Uterus (tissue), 3 donors: ENCODE measurements at regions not wholly inside any gene's neighbourhood (a gene's known extent, or its start where the extent isn't known, plus 50 kb on each side); places are given as distances from the start of the nearest gene placed in this dataset.
"Not testable (repeated sequence)": the region's sequence is repeated elsewhere in the genome, so short reads cannot be mapped to it uniquely, and the experiment has no call there.

Source experiments
- DNase-seq, 2 donors: peaks; one replicate each; pipeline ENCODE4 v3.0.0-alpha.2; 2019 to 2020
- H3K27ac ChIP-seq, 2 donors: fragments of 200-600 bp; sonication (generic); 1 replicate in 1 of 2; 2 replicates in 1 of 2; pipeline ENCODE4 v1.5.1; 2016 to 2018
- H3K27me3 ChIP-seq, 2 donors: fragments of 200-600 bp; sonication (generic); one replicate each; pipeline ENCODE4 v1.5.1; 2018 to 2019; ENCODE audit warnings: control low read depth in 1 of 2
- H3K36me3 ChIP-seq, 2 donors: fragments of 200-600 bp; sonication (generic); one replicate each; pipeline ENCODE4 v1.5.1; 2019; ENCODE audit warnings: control low read depth in 1 of 2
- H3K4me1 ChIP-seq, 2 donors: fragments of 200-600 bp; sonication (generic); one replicate each; pipeline ENCODE4 v1.5.1; 2018 to 2019; ENCODE audit warnings: control low read depth in 1 of 2
- H3K4me3 ChIP-seq, 2 donors: fragments of 200-600 bp; sonication (generic); 1 replicate in 1 of 2; 2 replicates in 1 of 2; pipeline ENCODE4 v1.5.1; 2018 to 2019; ENCODE audit warnings: mild to moderate bottlenecking in 1 of 2
- H3K9me3 ChIP-seq, 2 donors: fragments of 200-600 bp; sonication (generic); one replicate each; pipeline ENCODE4 v1.5.1; 2019; ENCODE audit warnings: control low read depth in 1 of 2
- CTCF ChIP-seq, 4 experiments: fragments of 200-600 bp in 2 of 4; fragments of 450-650 bp in 2 of 4; sonication (generic) in 2 of 4; IDR thresholded peaks; one replicate each; pipeline ENCODE4 v1.5.1; 2016 to 2019; ENCODE audit warnings: antibody characterized with exemption in 4 of 4, mild to moderate bottlenecking in 2 of 4, moderate library complexity in 1 of 4
- POLR2A ChIP-seq, 2 donors: fragments of 450-650 bp; IDR thresholded peaks; one replicate each; pipeline ENCODE4 v1.6.1; 2016; ENCODE audit warnings: antibody characterized with exemption in 2 of 2, mild to moderate bottlenecking in 1 of 2, moderate library complexity in 1 of 2
- intact Hi-C: fragments of 100-400 bp; cut with DNase I; formaldehyde crosslinking; loops from one replicate; pipeline ENCODE4 v1.15.1; 2023; ENCODE audit warnings: low total_unique reads
- donor health status: DM: yes; HTN: yes; CAD: no.

- no peaks in the 10 kb centered on the region for H3K4me1 ChIP-seq
- no peaks in the 10 kb centered on the region for H3K27me3 ChIP-seq
- TF ChIP-seq POLR2A (IDR thresholded peaks at IDR 0.05) (no peak), CTCF (IDR thresholded peaks at IDR 0.05) (no peak)
- no peak overlapping the region for H3K4me3 ChIP-seq
- H3K9me3 ChIP-seq: no peaks in the 10 kb centered on the region
- H3K27ac ChIP-seq: no peak overlapping the region
- intact Hi-C loops: no loop called here
- DNase-seq: no peak
- H3K36me3 ChIP-seq: no peaks in the 10 kb centered on the region
Observed at GRCh38 chr12:73964641-73965040, 573.0 kb upstream of the ATXN7L3B start.

- no peak for TF ChIP-seq CTCF (IDR thresholded peaks at IDR 0.05)
- TF ChIP-seq POLR2A (IDR thresholded peaks at IDR 0.05): no peak
Observed at GRCh38 chr12:73973486-73973885, 564.1 kb upstream of the ATXN7L3B start.

GRCh38 chr12:73984552-73984951 is 553.1 kb upstream of the ATXN7L3B start:
- intact Hi-C loops: no loop called here
- Histone ChIP-seq H3K27me3 (no peaks in the 10 kb centered on the region), H3K9me3 (no peaks in the 10 kb centered on the region), H3K36me3 (no peaks in the 10 kb centered on the region), H3K27ac (no peak overlapping the region), H3K4me1 (no peaks in the 10 kb centered on the region), H3K4me3 (no peak overlapping the region)
- DNase-seq: no peak
- TF ChIP-seq POLR2A (IDR thresholded peaks at IDR 0.05) (no peak), CTCF (IDR thresholded peaks at IDR 0.05) (no peak)

More at GRCh38 chr12:73973486-73973885, 564.1 kb upstream of the ATXN7L3B start:
- Histone ChIP-seq H3K27ac (no peak overlapping the region), H3K9me3 (no peaks in the 10 kb centered on the region), H3K36me3 (no peaks in the 10 kb centered on the region), H3K27me3 (no peaks in the 10 kb centered on the region), H3K4me1 (no peaks in the 10 kb centered on the region), H3K4me3 (no peak overlapping the region)
- intact Hi-C loops: no loop called here
- no peak for DNase-seq

- no peaks in the 10 kb centered on the region for H3K36me3 ChIP-seq
- no peaks in the 10 kb centered on the region for H3K9me3 ChIP-seq
- intact Hi-C loops: no loop called here
- H3K27ac ChIP-seq: no peak overlapping the region
- TF ChIP-seq CTCF (IDR thresholded peaks at IDR 0.05) (no peak), POLR2A (IDR thresholded peaks at IDR 0.05) (no peak)
- no peaks in the 10 kb centered on the region for H3K27me3 ChIP-seq
- no peaks in the 10 kb centered on the region for H3K4me1 ChIP-seq
- H3K4me3 ChIP-seq: no peak overlapping the region
- DNase-seq: no peak
Observed at GRCh38 chr12:73991138-73991537, 546.5 kb upstream of the ATXN7L3B start.

- no peak for TF ChIP-seq POLR2A (IDR thresholded peaks at IDR 0.05)
- Histone ChIP-seq H3K27me3 (no peaks in the 10 kb centered on the region), H3K36me3 (no peaks in the 10 kb centered on the region), H3K9me3 (no peaks in the 10 kb centered on the region), H3K27ac (no peak overlapping the region), H3K4me1 (no peaks in the 10 kb centered on the region), H3K4me3 (no peak overlapping the region)
- intact Hi-C loops: no loop called here
- no peak for DNase-seq
Observed at GRCh38 chr12:73998894-73999293, 538.7 kb upstream of the ATXN7L3B start.

- intact Hi-C loops: no loop called here
- Histone ChIP-seq H3K4me1 (no peaks in the 10 kb centered on the region), H3K9me3 (no peaks in the 10 kb centered on the region), H3K4me3 (no peak overlapping the region), H3K27me3 (no peaks in the 10 kb centered on the region), H3K27ac (no peak overlapping the region), H3K36me3 (no peaks in the 10 kb centered on the region)
- TF ChIP-seq CTCF (IDR thresholded peaks at IDR 0.05) (no peak), POLR2A (IDR thresholded peaks at IDR 0.05) (no peak)
- DNase-seq: no peak
Observed at GRCh38 chr12:74015118-74015517, 522.5 kb upstream of the ATXN7L3B start.

- intact Hi-C loops, H3K4me3 ChIP-seq, H3K36me3 ChIP-seq: not testable (repeated sequence)
Observed at GRCh38 chr12:74016324-74016723, 521.3 kb upstream of the ATXN7L3B start.

More at GRCh38 chr12:74016324-74016723, 521.3 kb upstream of the ATXN7L3B start:
- H3K27me3 ChIP-seq, H3K27ac ChIP-seq, DNase-seq, H3K9me3 ChIP-seq, H3K4me1 ChIP-seq: not testable (repeated sequence)
